ENCODE measurements at regions not wholly inside any gene's neighbourhood (a gene's known extent, or its start where the extent isn't known, plus 50 kb on each side); places are given as distances from the start of the nearest gene placed in this dataset.

- Histone ChIP-seq H2BK12ac (ENCODE audit: low read length) (no peak overlapping the region), H3K9me3 (replicated peaks in 1 of 2; ENCODE audit: control insufficient read depth in 2 of 2, insufficient read depth in 1 of 2, low read depth in 1 of 2, low read length in 2 of 2) (no peaks in the 10 kb centered on the region), H3K23ac (ENCODE audit: low read depth, low read length, poor library complexity) (no peak overlapping the region), H3K4ac (ENCODE audit: low read length) (no peak overlapping the region), H2BK120ac (ENCODE audit: low read depth, low read length) (no peak overlapping the region), H2BK15ac (ENCODE audit: low read length) (no peak overlapping the region), H3K9ac (ENCODE audit: low read depth, low read length, poor library complexity) (no peak overlapping the region), H3K36me3 (replicated peaks in 1 of 2; ENCODE audit: control insufficient read depth in 2 of 2, insufficient read depth in 2 of 2, low read length in 2 of 2) (no peaks in the 10 kb centered on the region), H3K4me3 (ENCODE audit: low read length in 2 of 2) (no peak overlapping the region), H3K4me1 (ENCODE audit: control insufficient read depth in 2 of 2, insufficient read depth in 1 of 2, low read depth in 1 of 2, low read length in 2 of 2) (no peaks in the 10 kb centered on the region), H3K14ac (ENCODE audit: low read length) (no peak overlapping the region), H4K91ac (ENCODE audit: low read depth, low read length, poor library complexity) (no peak overlapping the region), H4K8ac (ENCODE audit: low read depth, low read length) (no peak overlapping the region), H3K27me3 (ENCODE audit: control insufficient read depth in 3 of 3, insufficient read depth in 3 of 3, low read depth in 1 of 3, low read length in 3 of 3) (no peaks in the 10 kb centered on the region), H2AFZ (ENCODE audit: low read length) (no peak overlapping the region), H2AK5ac (ENCODE audit: low read depth, low read length) (no peak overlapping the region), H2BK5ac (ENCODE audit: low read length) (no peak overlapping the region), H3K4me2 (ENCODE audit: insufficient read depth, low read length, poor library complexity, severe bottlenecking) (no peak overlapping the region), H3K27ac (replicated peaks; ENCODE audit: low read length) (no peak overlapping the region), H3K79me1 (ENCODE audit: low read depth, low read length) (no peaks in the 10 kb centered on the region), H3K18ac (ENCODE audit: low read length) (no peak overlapping the region)
- no peak for DNase-seq (ENCODE audit: low spot score)
- WGBS, 2 donors (ENCODE audit: extremely low coverage in 2 of 2, insufficient read length in 2 of 2, insufficient replicate concordance in 1 of 2), result no CpG with 5 or more reads among the region's 1 CpG
Measured at GRCh38 chr14:26947265-26947664, 349.4 kb upstream of the NOVA1 start.

- no CpG with 5 or more reads among the region's 2 CpGs for WGBS, 2 donors (ENCODE audit: extremely low coverage in 2 of 2, insufficient read length in 2 of 2, insufficient replicate concordance in 1 of 2)
- no peaks in the 10 kb centered on the region for H3K27me3 ChIP-seq (ENCODE audit: control insufficient read depth in 3 of 3, insufficient read depth in 3 of 3, low read depth in 1 of 3, low read length in 3 of 3)
- no peak overlapping the region for H2AK5ac ChIP-seq (ENCODE audit: low read depth, low read length)
- no peak overlapping the region for H3K18ac ChIP-seq (ENCODE audit: low read length)
- no peak overlapping the region for H2BK12ac ChIP-seq (ENCODE audit: low read length)
- no peak overlapping the region for H3K14ac ChIP-seq (ENCODE audit: low read length)
- H3K4me3 ChIP-seq (ENCODE audit: low read length in 2 of 2), result no peak overlapping the region
- H3K4ac ChIP-seq (ENCODE audit: low read length), result no peak overlapping the region
- H3K27ac ChIP-seq (replicated peaks; ENCODE audit: low read length), result no peak overlapping the region
- peak overlapping the region; percentile 12 for H2AFZ ChIP-seq (ENCODE audit: low read length)
- H2BK120ac ChIP-seq (ENCODE audit: low read depth, low read length), result no peak overlapping the region
- H3K36me3 ChIP-seq (replicated peaks in 1 of 2; ENCODE audit: control insufficient read depth in 2 of 2, insufficient read depth in 2 of 2, low read length in 2 of 2), result peaks cover 0 to 2% of the 10 kb centered on the region in 2 donors
- no peak overlapping the region for H2BK15ac ChIP-seq (ENCODE audit: low read length)
- H4K8ac ChIP-seq (ENCODE audit: low read depth, low read length), result no peak overlapping the region
- no peaks in the 10 kb centered on the region for H3K79me1 ChIP-seq (ENCODE audit: low read depth, low read length)
- no peak overlapping the region for H2BK5ac ChIP-seq (ENCODE audit: low read length)
- H4K91ac ChIP-seq (ENCODE audit: low read depth, low read length, poor library complexity), result no peak overlapping the region
- H3K9me3 ChIP-seq (replicated peaks in 1 of 2; ENCODE audit: control insufficient read depth in 2 of 2, insufficient read depth in 1 of 2, low read depth in 1 of 2, low read length in 2 of 2), result no peaks in the 10 kb centered on the region
- peaks cover 9 to 23% of the 10 kb centered on the region in 2 donors for H3K4me1 ChIP-seq (ENCODE audit: control insufficient read depth in 2 of 2, insufficient read depth in 1 of 2, low read depth in 1 of 2, low read length in 2 of 2)
- no peak overlapping the region for H3K23ac ChIP-seq (ENCODE audit: low read depth, low read length, poor library complexity)
- H3K9ac ChIP-seq (ENCODE audit: low read depth, low read length, poor library complexity), result no peak overlapping the region
- H3K4me2 ChIP-seq (ENCODE audit: insufficient read depth, low read length, poor library complexity, severe bottlenecking), result no peak overlapping the region
- no peak for DNase-seq (ENCODE audit: low spot score)
Measured at GRCh38 chr14:26959437-26959836, 361.6 kb upstream of the NOVA1 start.

GRCh38 chr14:26959972-26960660, 362.3 kb upstream of the NOVA1 start:
- Histone ChIP-seq H2BK5ac (ENCODE audit: low read length) (no peak overlapping the region), H2AFZ (ENCODE audit: low read length) (no peak overlapping the region), H2AK5ac (ENCODE audit: low read depth, low read length) (no peak overlapping the region), H2BK12ac (ENCODE audit: low read length) (no peak overlapping the region), H3K79me1 (ENCODE audit: low read depth, low read length) (no peaks in the 10 kb centered on the region), H3K27me3 (ENCODE audit: control insufficient read depth in 3 of 3, insufficient read depth in 3 of 3, low read depth in 1 of 3, low read length in 3 of 3) (no peaks in the 10 kb centered on the region), H2BK120ac (ENCODE audit: low read depth, low read length) (no peak overlapping the region), H3K36me3 (replicated peaks in 1 of 2; ENCODE audit: control insufficient read depth in 2 of 2, insufficient read depth in 2 of 2, low read length in 2 of 2) (peaks cover 0 to 2% of the 10 kb centered on the region in 2 donors), H3K14ac (ENCODE audit: low read length) (no peak overlapping the region), H2BK15ac (ENCODE audit: low read length) (no peak overlapping the region), H3K4me2 (ENCODE audit: insufficient read depth, low read length, poor library complexity, severe bottlenecking) (no peak overlapping the region), H3K27ac (replicated peaks; ENCODE audit: low read length) (no peak overlapping the region), H3K4ac (ENCODE audit: low read length) (no peak overlapping the region), H3K23ac (ENCODE audit: low read depth, low read length, poor library complexity) (no peak overlapping the region), H3K18ac (ENCODE audit: low read length) (no peak overlapping the region), H3K9me3 (replicated peaks in 1 of 2; ENCODE audit: control insufficient read depth in 2 of 2, insufficient read depth in 1 of 2, low read depth in 1 of 2, low read length in 2 of 2) (no peaks in the 10 kb centered on the region), H3K4me3 (ENCODE audit: low read length in 2 of 2) (no peak overlapping the region), H3K9ac (ENCODE audit: low read depth, low read length, poor library complexity) (no peak overlapping the region), H3K4me1 (ENCODE audit: control insufficient read depth in 2 of 2, insufficient read depth in 1 of 2, low read depth in 1 of 2, low read length in 2 of 2) (peaks cover 9 to 23% of the 10 kb centered on the region in 2 donors), H4K8ac (ENCODE audit: low read depth, low read length) (no peak overlapping the region), H4K91ac (ENCODE audit: low read depth, low read length, poor library complexity) (no peak overlapping the region)
- WGBS, 2 donors (ENCODE audit: extremely low coverage in 2 of 2, insufficient read length in 2 of 2, insufficient replicate concordance in 1 of 2), result no CpG with 5 or more reads among the region's 10 CpGs
- peak; percentile 35 for DNase-seq (ENCODE audit: low spot score)

DNA sequence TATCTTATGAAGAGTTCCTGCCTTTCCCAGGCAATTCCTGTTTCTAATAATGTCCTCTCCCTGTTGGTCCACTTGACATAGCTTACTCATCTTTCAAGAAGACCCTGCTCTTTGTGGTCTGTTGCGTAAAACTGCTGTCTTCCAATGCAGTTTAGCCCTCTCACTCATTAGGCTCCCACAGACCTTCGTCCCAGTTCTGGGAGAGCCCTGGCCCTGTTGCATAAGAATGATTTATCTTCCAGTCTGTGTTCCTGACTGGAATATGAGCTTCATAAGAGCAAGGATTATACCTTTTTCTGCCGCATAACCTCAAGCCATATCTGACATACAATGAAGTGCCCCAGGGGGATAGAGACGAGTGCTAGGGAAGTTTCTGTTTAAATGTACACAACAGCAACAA, 365.9 kb upstream of the NOVA1 start:
- peak overlapping the region; percentile 24 for H3K27ac ChIP-seq (replicated peaks; ENCODE audit: low read length)
- no peaks in the 10 kb centered on the region for H3K36me3 ChIP-seq (replicated peaks in 1 of 2; ENCODE audit: control insufficient read depth in 2 of 2, insufficient read depth in 2 of 2, low read length in 2 of 2)
- no peak overlapping the region for H2BK120ac ChIP-seq (ENCODE audit: low read depth, low read length)
- H2AK5ac ChIP-seq (ENCODE audit: low read depth, low read length), result no peak overlapping the region
- no peak overlapping the region for H3K4me2 ChIP-seq (ENCODE audit: insufficient read depth, low read length, poor library complexity, severe bottlenecking)
- H3K14ac ChIP-seq (ENCODE audit: low read length), result no peak overlapping the region
- no peaks in the 10 kb centered on the region for H3K27me3 ChIP-seq (ENCODE audit: control insufficient read depth in 3 of 3, insufficient read depth in 3 of 3, low read depth in 1 of 3, low read length in 3 of 3)
- no peaks in the 10 kb centered on the region for H3K79me1 ChIP-seq (ENCODE audit: low read depth, low read length)
- H2BK15ac ChIP-seq (ENCODE audit: low read length), result no peak overlapping the region
- no peak overlapping the region for H2AFZ ChIP-seq (ENCODE audit: low read length)
- H4K91ac ChIP-seq (ENCODE audit: low read depth, low read length, poor library complexity), result no peak overlapping the region
- H3K4ac ChIP-seq (ENCODE audit: low read length), result no peak overlapping the region
- DNase-seq (ENCODE audit: low spot score), result no peak
- H4K8ac ChIP-seq (ENCODE audit: low read depth, low read length), result no peak overlapping the region
- H2BK5ac ChIP-seq (ENCODE audit: low read length), result no peak overlapping the region
- peaks cover 11 to 38% of the 10 kb centered on the region in 2 donors for H3K4me1 ChIP-seq (ENCODE audit: control insufficient read depth in 2 of 2, insufficient read depth in 1 of 2, low read depth in 1 of 2, low read length in 2 of 2)
- WGBS, 2 donors (ENCODE audit: extremely low coverage in 2 of 2, insufficient read length in 2 of 2, insufficient replicate concordance in 1 of 2), result no CpG with 5 or more reads among the region's 4 CpGs
- H3K18ac ChIP-seq (ENCODE audit: low read length), result no peak overlapping the region
- H3K9ac ChIP-seq (ENCODE audit: low read depth, low read length, poor library complexity), result no peak overlapping the region
- no peak overlapping the region for H3K23ac ChIP-seq (ENCODE audit: low read depth, low read length, poor library complexity)
- H2BK12ac ChIP-seq (ENCODE audit: low read length), result no peak overlapping the region
- no peaks in the 10 kb centered on the region for H3K9me3 ChIP-seq (replicated peaks in 1 of 2; ENCODE audit: control insufficient read depth in 2 of 2, insufficient read depth in 1 of 2, low read depth in 1 of 2, low read length in 2 of 2)
- H3K4me3 ChIP-seq (ENCODE audit: low read length in 2 of 2), result no peak overlapping the region

Data from neuronal stem cell (in vitro differentiated cells).